DOHH2 (cell line): ENCODE measurements at regions not wholly inside any gene's neighbourhood (a gene's known extent, or its start where the extent isn't known, plus 50 kb on each side); places are given as distances from the start of the nearest gene placed in this dataset.

Experiments
- CTCF ChIP-seq: fragments of 200-600 bp; sonication (generic); IDR thresholded peaks from one replicate; pipeline ENCODE4 v1.5.1; 2014; ENCODE audit warnings: antibody characterized with exemption, mild to moderate bottlenecking, low read depth, low read length; ENCODE audit not compliant: poor library complexity, severe bottlenecking
- EZH2phosphoT487 ChIP-seq: fragments of 200-600 bp; sonication (generic); IDR thresholded peaks from 2 replicates; pipeline ENCODE4 v1.6.1; 2017; ENCODE audit warnings: borderline replicate concordance, mild to moderate bottlenecking, antibody characterized with exemption, low read length, moderate library complexity, mixed read lengths

- TF ChIP-seq CTCF, result no peak
- TF ChIP-seq EZH2phosphoT487, result no peak
Measured at GRCh38 chr4:30181512-30181911, 538.7 kb upstream of the PCDH7 start.
